ENCODE measurements at regions not wholly inside any gene's neighbourhood (a gene's known extent, or its start where the extent isn't known, plus 50 kb on each side); places are given as distances from the start of the nearest gene placed in this dataset.

DNA sequence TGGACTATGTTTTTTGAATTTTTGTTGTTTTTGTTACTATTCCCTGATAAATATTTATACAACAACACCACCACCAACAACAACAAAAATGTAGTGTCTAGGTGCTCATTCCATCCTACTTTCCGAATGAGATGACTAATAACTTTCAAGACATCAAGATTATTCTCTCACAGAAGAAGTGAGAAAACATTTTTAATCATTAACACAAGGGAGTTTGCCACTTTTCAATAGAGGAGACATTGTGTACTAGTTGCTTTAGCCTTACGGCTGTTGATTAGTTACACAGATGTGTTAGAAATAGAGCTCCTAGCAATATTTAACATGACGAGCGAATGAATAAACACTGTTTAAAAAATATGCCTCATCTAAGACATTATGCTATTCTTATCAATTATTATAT is 898.8 kb downstream of the C4orf33 start:
- RAD21 ChIA-PET (ENCODE audit: unreplicated experiment) = interaction anchor here (1.1 to 2.9 kb wide), 4 partner anchors 18 to 49 kb away, joined by 3 to 16 read pairs (median 4); no protein-coding TSS in a partner anchor
- TF ChIP-seq, protein P1, sequence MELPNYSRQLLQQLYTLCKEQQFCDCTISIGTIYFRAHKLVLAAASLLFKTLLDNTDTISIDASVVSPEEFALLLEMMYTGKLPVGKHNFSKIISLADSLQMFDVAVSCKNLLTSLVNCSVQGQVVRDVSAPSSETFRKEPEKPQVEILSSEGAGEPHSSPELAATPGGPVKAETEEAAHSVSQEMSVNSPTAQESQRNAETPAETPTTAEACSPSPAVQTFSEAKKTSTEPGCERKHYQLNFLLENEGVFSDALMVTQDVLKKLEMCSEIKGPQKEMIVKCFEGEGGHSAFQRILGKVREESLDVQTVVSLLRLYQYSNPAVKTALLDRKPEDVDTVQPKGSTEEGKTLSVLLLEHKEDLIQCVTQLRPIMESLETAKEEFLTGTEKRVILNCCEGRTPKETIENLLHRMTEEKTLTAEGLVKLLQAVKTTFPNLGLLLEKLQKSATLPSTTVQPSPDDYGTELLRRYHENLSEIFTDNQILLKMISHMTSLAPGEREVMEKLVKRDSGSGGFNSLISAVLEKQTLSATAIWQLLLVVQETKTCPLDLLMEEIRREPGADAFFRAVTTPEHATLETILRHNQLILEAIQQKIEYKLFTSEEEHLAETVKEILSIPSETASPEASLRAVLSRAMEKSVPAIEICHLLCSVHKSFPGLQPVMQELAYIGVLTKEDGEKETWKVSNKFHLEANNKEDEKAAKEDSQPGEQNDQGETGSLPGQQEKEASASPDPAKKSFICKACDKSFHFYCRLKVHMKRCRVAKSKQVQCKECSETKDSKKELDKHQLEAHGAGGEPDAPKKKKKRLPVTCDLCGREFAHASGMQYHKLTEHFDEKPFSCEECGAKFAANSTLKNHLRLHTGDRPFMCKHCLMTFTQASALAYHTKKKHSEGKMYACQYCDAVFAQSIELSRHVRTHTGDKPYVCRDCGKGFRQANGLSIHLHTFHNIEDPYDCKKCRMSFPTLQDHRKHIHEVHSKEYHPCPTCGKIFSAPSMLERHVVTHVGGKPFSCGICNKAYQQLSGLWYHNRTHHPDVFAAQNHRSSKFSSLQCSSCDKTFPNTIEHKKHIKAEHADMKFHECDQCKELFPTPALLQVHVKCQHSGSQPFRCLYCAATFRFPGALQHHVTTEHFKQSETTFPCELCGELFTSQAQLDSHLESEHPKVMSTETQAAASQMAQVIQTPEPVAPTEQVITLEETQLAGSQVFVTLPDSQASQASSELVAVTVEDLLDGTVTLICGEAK (IDR thresholded peaks at IDR 0.05; ENCODE audit: borderline replicate concordance) = no peak
- TF ChIP-seq SP1 (IDR thresholded peaks at IDR 0.05; ENCODE audit: low read depth, low read length) (no peak), ZNF274 (IDR thresholded peaks at IDR 0.05; ENCODE audit: insufficient read depth, insufficient read length) (no peak), PAX8 (IDR thresholded peaks at IDR 0.05) (no peak), NFYA (IDR thresholded peaks at IDR 0.05; ENCODE audit: borderline replicate concordance, low read depth, low read length) (no peak), BHLHE40 (IDR thresholded peaks at IDR 0.05; ENCODE audit: borderline replicate concordance in 1 of 2, low read depth in 2 of 2, low read length in 1 of 2) (no peak), ZNF384 (IDR thresholded peaks at IDR 0.05; ENCODE audit: borderline replicate concordance, low read depth, low read length) (no peak), DPF2 (IDR thresholded peaks at IDR 0.05) (no peak), ATF7 (IDR thresholded peaks at IDR 0.05; ENCODE audit: low read depth) (peak; percentile 30; the same call in 1 of the 2 replicates), BRCA1 (IDR thresholded peaks at IDR 0.05; ENCODE audit: low read depth, low read length) (no peak), MTA2 (IDR thresholded peaks at IDR 0.05; ENCODE audit: low read depth) (peak; percentile 55), SMAD1 (IDR thresholded peaks at IDR 0.05; ENCODE audit: low read depth, partially characterized antibody) (no peak)
- TF ChIP-seq, protein P2, sequence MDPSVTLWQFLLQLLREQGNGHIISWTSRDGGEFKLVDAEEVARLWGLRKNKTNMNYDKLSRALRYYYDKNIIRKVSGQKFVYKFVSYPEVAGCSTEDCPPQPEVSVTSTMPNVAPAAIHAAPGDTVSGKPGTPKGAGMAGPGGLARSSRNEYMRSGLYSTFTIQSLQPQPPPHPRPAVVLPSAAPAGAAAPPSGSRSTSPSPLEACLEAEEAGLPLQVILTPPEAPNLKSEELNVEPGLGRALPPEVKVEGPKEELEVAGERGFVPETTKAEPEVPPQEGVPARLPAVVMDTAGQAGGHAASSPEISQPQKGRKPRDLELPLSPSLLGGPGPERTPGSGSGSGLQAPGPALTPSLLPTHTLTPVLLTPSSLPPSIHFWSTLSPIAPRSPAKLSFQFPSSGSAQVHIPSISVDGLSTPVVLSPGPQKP (IDR thresholded peaks at IDR 0.05; ENCODE audit: low read depth, low read length) = no peak
- TF ChIP-seq, protein P3, sequence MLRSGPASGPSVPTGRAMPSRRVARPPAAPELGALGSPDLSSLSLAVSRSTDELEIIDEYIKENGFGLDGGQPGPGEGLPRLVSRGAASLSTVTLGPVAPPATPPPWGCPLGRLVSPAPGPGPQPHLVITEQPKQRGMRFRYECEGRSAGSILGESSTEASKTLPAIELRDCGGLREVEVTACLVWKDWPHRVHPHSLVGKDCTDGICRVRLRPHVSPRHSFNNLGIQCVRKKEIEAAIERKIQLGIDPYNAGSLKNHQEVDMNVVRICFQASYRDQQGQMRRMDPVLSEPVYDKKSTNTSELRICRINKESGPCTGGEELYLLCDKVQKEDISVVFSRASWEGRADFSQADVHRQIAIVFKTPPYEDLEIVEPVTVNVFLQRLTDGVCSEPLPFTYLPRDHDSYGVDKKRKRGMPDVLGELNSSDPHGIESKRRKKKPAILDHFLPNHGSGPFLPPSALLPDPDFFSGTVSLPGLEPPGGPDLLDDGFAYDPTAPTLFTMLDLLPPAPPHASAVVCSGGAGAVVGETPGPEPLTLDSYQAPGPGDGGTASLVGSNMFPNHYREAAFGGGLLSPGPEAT (IDR thresholded peaks at IDR 0.05; ENCODE audit: low read depth) = 0 out of 2 replicates have a peak, but pooled peaks have one; percentile 35
- TF ChIP-seq, protein P4, sequence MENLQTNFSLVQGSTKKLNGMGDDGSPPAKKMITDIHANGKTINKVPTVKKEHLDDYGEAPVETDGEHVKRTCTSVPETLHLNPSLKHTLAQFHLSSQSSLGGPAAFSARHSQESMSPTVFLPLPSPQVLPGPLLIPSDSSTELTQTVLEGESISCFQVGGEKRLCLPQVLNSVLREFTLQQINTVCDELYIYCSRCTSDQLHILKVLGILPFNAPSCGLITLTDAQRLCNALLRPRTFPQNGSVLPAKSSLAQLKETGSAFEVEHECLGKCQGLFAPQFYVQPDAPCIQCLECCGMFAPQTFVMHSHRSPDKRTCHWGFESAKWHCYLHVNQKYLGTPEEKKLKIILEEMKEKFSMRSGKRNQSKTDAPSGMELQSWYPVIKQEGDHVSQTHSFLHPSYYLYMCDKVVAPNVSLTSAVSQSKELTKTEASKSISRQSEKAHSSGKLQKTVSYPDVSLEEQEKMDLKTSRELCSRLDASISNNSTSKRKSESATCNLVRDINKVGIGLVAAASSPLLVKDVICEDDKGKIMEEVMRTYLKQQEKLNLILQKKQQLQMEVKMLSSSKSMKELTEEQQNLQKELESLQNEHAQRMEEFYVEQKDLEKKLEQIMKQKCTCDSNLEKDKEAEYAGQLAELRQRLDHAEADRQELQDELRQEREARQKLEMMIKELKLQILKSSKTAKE (IDR thresholded peaks at IDR 0.05; ENCODE audit: low read depth, poor library complexity, severe bottlenecking) = peak; percentile 21

More for the DNA sequence above, 898.8 kb downstream of the C4orf33 start:
- Histone ChIP-seq H4K20me1 (ENCODE audit: control insufficient read depth, insufficient read depth) (no peaks in the 10 kb centered on the region), H3K9ac (ENCODE audit: control insufficient read depth, insufficient read depth, low read length) (no peak overlapping the region), H3K27me3 (replicated peaks in 1 of 2; ENCODE audit: control insufficient read depth in 2 of 2, insufficient read depth in 2 of 2, low read length in 1 of 2) (no peaks in the 10 kb centered on the region), H3K9me3 (replicated peaks; ENCODE audit: control insufficient read depth, insufficient read depth, low read length) (no peaks in the 10 kb centered on the region), H3K4me3 (no peak overlapping the region), H3K36me3 (ENCODE audit: control insufficient read depth in 2 of 2, insufficient read depth in 2 of 2, low read length in 1 of 2) (no peaks in the 10 kb centered on the region), H3K27ac (ENCODE audit: control insufficient read depth, insufficient read depth) (no peak overlapping the region), H2AFZ (ENCODE audit: control insufficient read depth, low read depth, low read length) (no peak overlapping the region), H3K4me2 (ENCODE audit: control insufficient read depth, insufficient read depth) (no peak overlapping the region), H3K4me1 (ENCODE audit: control insufficient read depth, insufficient read depth, low read length) (no peaks in the 10 kb centered on the region), H3K79me2 (ENCODE audit: control insufficient read depth, insufficient read depth, low read length) (no peaks in the 10 kb centered on the region)
- BruUV-seq (replicated peaks) = no TSS peak
- CTCF ChIA-PET = no interaction called here
- in situ Hi-C loops (cut with MboI) = no loop called here
- POLR2A ChIA-PET = no interaction called here
- ATAC-seq = peak; percentile 89
- FAIRE-seq = no peak
- DNase-seq (ENCODE audit: low read depth, low spot score) = peak; percentile 4
- 34% methylated on average over 4 of the region's 4 CpGs for WGBS (ENCODE audit: insufficient coverage, insufficient replicate concordance, low lambda C conversion rate, missing lambda C conversion rate)
- SMC1A ChIA-PET (ENCODE audit: uncharacterized antibody, unreplicated experiment) = interaction anchor here (0.7 to 2.4 kb wide), 3 partner anchors 10 to 37 kb away, joined by 3 to 7 read pairs (median 3); no protein-coding TSS in a partner anchor
- intact Hi-C loops (cut with micrococcal nuclease; ENCODE audit: unreplicated experiment) = no loop called here

Data from GM12878 (cell line).